ENCODE measurements at regions not wholly inside any gene's neighbourhood (a gene's known extent, or its start where the extent isn't known, plus 50 kb on each side); places are given as distances from the start of the nearest gene placed in this dataset.

GRCh38 chr12:61687407-61687806, 572.8 kb upstream of the USP15 start:
- DNase-seq (ENCODE audit: low read depth in 2 of 3, low spot score in 2 of 3), result no peak

GRCh38 chr12:61694214-61694613, 566.0 kb upstream of the USP15 start:
- no peak for DNase-seq (ENCODE audit: low read depth in 2 of 3, low spot score in 2 of 3)

- DNase-seq (ENCODE audit: low read depth in 2 of 3, low spot score in 2 of 3), result no peak
Measured at GRCh38 chr12:61701471-61701870, 558.7 kb upstream of the USP15 start.

GRCh38 chr12:61706783-61707182, 553.4 kb upstream of the USP15 start:
- no peak for DNase-seq (ENCODE audit: low read depth in 2 of 3, low spot score in 2 of 3)

GRCh38 chr12:61713121-61713520, 547.1 kb upstream of the USP15 start:
- DNase-seq (ENCODE audit: low read depth in 2 of 3, low spot score in 2 of 3), result no peak

- no peak for DNase-seq (ENCODE audit: low read depth in 2 of 3, low spot score in 2 of 3)
Measured at GRCh38 chr12:61717986-61718385, 542.2 kb upstream of the USP15 start.

- DNase-seq (ENCODE audit: low read depth in 2 of 3, low spot score in 2 of 3), result no peak
Measured at GRCh38 chr12:61739925-61740324, 520.3 kb upstream of the USP15 start.

GRCh38 chr12:61750604-61751003, 509.6 kb upstream of the USP15 start:
- no peak for DNase-seq (ENCODE audit: low read depth in 2 of 3, low spot score in 2 of 3)

- no peak for DNase-seq (ENCODE audit: low read depth in 2 of 3, low spot score in 2 of 3)
Measured at GRCh38 chr12:61754214-61754613, 506.0 kb upstream of the USP15 start.

- DNase-seq (ENCODE audit: low read depth in 2 of 3, low spot score in 2 of 3), result no peak
Measured at GRCh38 chr12:61757831-61758505, 502.2 kb upstream of the USP15 start.

- no peak for DNase-seq (ENCODE audit: low read depth in 2 of 3, low spot score in 2 of 3)
Measured at GRCh38 chr12:61758661-61759060, 501.5 kb upstream of the USP15 start.

GRCh38 chr12:61765926-61766325, 494.3 kb upstream of the USP15 start:
- no peak for DNase-seq (ENCODE audit: low read depth in 2 of 3, low spot score in 2 of 3)

GRCh38 chr12:61780435-61780834, 479.8 kb upstream of the USP15 start:
- DNase-seq (ENCODE audit: low read depth in 2 of 3, low spot score in 2 of 3), result no peak

- no peak for DNase-seq (ENCODE audit: low read depth in 2 of 3, low spot score in 2 of 3)
Measured at GRCh38 chr12:61781021-61781581, 479.1 kb upstream of the USP15 start.

GRCh38 chr12:61796846-61797245, 463.4 kb upstream of the USP15 start:
- no peak for DNase-seq (ENCODE audit: low read depth in 2 of 3, low spot score in 2 of 3)

- DNase-seq (ENCODE audit: low read depth in 2 of 3, low spot score in 2 of 3), result no peak
Measured at GRCh38 chr12:61797266-61797665, 462.9 kb upstream of the USP15 start.

GRCh38 chr12:61798778-61799177, 461.4 kb upstream of the USP15 start:
- no peak for DNase-seq (ENCODE audit: low read depth in 2 of 3, low spot score in 2 of 3)

GRCh38 chr12:61804301-61804700, 455.9 kb upstream of the USP15 start:
- DNase-seq (ENCODE audit: low read depth in 2 of 3, low spot score in 2 of 3), result no peak

- no peak for DNase-seq (ENCODE audit: low read depth in 2 of 3, low spot score in 2 of 3)
Measured at GRCh38 chr12:61808856-61809255, 451.3 kb upstream of the USP15 start.

GRCh38 chr12:61810486-61810885, 449.7 kb upstream of the USP15 start:
- DNase-seq (ENCODE audit: low read depth in 2 of 3, low spot score in 2 of 3), result no peak

GRCh38 chr12:61821381-61821780, 438.8 kb upstream of the USP15 start:
- no peak for DNase-seq (ENCODE audit: low read depth in 2 of 3, low spot score in 2 of 3)

- DNase-seq (ENCODE audit: low read depth in 2 of 3, low spot score in 2 of 3), result no peak
Measured at GRCh38 chr12:61823102-61823501, 437.1 kb upstream of the USP15 start.

- DNase-seq (ENCODE audit: low read depth in 2 of 3, low spot score in 2 of 3), result no peak
Measured at GRCh38 chr12:61846765-61847164, 413.4 kb upstream of the USP15 start.

Measured in activated CD8-positive, alpha-beta memory T cell treated with anti-CD3 and anti-CD28 coated beads for 48 hours (primary cell).